ENCODE measurements at regions not wholly inside any gene's neighbourhood (a gene's known extent, or its start where the extent isn't known, plus 50 kb on each side); places are given as distances from the start of the nearest gene placed in this dataset.

DNA sequence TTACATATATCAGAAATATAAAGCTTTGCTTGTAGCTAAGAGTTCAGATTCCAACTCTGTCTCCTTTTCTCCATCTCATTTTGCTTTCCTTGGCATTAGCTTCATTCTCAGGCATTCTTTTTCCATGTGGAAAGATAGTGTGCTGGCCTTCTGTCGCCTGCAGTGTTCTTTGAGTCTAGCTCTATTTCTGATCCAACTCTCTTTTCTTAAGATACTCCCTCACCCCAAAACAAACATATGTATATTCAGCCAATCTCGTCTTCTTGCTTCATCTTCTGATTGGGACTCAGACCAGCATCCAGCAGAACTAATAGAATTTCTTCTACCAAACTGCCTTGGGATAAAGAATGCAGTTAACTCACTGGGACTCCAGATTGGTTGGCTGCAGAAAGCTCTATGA lies 532.2 kb downstream of the MID1IP1 start:
- Histone ChIP-seq H3K9me3 (ENCODE audit: control insufficient read depth, low read length) (no peaks in the 10 kb centered on the region), H3K4me1 (ENCODE audit: control insufficient read depth, insufficient read depth, low read length, poor library complexity, severe bottlenecking) (peaks cover 13% of the 10 kb centered on the region), H3K27ac (ENCODE audit: insufficient read depth, low read length, poor library complexity, severe bottlenecking) (no peak overlapping the region), H3K36me3 (ENCODE audit: control insufficient read depth, insufficient read depth, low read length) (no peaks in the 10 kb centered on the region), H3K27me3 (replicated peaks; ENCODE audit: control insufficient read depth, insufficient read depth, low read length, poor library complexity, severe bottlenecking) (no peaks in the 10 kb centered on the region), H3K4me3 (ENCODE audit: insufficient read depth, low read depth, low read length, poor library complexity, severe bottlenecking) (no peak overlapping the region)
- no peak for DNase-seq

DNA sequence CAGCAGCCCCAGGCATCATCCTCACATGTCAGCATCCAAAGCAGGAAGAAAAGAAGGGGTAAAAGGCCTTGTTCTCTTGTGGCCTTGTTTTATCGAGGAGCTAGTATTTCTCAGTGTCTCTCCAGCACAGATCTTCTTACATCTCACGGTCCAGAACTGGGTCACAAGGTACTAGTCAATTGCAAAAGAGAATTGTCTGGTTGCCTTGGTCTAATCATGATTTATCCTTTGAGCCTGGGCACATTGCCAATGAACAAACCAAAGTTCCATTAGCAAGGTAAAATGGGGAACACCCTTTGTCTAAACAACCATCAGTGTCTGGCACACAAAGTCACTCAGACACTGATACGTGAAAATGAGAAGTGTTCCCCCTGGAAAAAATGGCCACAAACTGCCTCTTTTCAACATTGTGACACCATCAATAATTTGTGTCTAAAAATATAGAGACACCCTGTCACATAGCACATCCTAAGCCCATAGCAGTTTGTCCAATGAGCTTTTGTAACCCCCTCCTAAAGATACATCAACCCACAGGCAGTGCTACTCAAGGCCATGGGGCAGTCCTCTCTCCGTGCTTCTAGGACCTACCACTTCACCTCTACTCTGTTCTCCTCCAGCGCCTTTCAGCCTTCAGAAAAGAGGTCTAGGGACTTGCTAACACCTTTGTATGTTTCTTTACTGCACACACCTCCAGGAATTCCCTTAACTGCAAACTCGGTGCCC lies 534.4 kb downstream of the MID1IP1 start:
- no peak overlapping the region for H3K27ac ChIP-seq (ENCODE audit: insufficient read depth, low read length, poor library complexity, severe bottlenecking)

DNA sequence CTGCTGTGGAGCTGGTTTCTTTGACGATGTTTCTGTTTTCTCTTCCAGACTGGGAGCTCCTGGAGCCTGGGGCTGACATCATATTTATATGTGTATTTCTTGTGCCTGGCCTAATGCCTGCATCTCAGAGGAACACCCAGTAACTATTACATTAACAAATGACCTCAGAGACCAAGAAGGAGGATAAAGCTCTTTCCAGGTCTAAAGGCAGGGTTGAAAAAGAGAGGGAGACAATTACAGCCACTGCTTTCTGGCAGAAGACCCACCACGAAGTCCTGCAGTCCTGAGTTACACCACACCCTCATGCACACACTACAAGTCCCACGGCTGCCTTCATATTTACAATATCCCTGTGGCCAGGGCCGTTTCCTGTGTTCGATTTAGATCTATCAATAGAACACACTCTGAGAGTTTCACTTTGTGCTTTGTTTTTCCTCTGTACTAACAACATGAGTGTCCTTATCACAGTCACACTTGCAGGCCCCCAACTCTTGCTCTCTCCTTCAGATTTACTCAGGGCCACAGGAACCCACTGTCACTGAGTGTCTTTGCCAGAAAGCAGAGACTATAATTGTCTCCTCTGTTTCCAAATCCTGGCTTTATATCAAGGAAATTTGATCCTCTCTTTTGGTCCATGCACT lies 535.5 kb downstream of the MID1IP1 start:
- Histone ChIP-seq H3K4me1 (ENCODE audit: control insufficient read depth, insufficient read depth, low read length, poor library complexity, severe bottlenecking) (peaks cover 13% of the 10 kb centered on the region), H3K36me3 (ENCODE audit: control insufficient read depth, insufficient read depth, low read length) (no peaks in the 10 kb centered on the region), H3K4me3 (ENCODE audit: insufficient read depth, low read depth, low read length, poor library complexity, severe bottlenecking) (no peak overlapping the region), H3K27me3 (replicated peaks; ENCODE audit: control insufficient read depth, insufficient read depth, low read length, poor library complexity, severe bottlenecking) (no peaks in the 10 kb centered on the region), H3K9me3 (ENCODE audit: control insufficient read depth, low read length) (no peaks in the 10 kb centered on the region), H3K27ac (ENCODE audit: insufficient read depth, low read length, poor library complexity, severe bottlenecking) (peak overlapping the region; percentile 31)
- DNase-seq = no peak

More for the DNA sequence above, 534.4 kb downstream of the MID1IP1 start:
- H3K36me3 ChIP-seq (ENCODE audit: control insufficient read depth, insufficient read depth, low read length) = no peaks in the 10 kb centered on the region
- H3K9me3 ChIP-seq (ENCODE audit: control insufficient read depth, low read length) = no peaks in the 10 kb centered on the region
- DNase-seq = no peak
- H3K4me3 ChIP-seq (ENCODE audit: insufficient read depth, low read depth, low read length, poor library complexity, severe bottlenecking) = no peak overlapping the region
- H3K4me1 ChIP-seq (ENCODE audit: control insufficient read depth, insufficient read depth, low read length, poor library complexity, severe bottlenecking) = peaks cover 13% of the 10 kb centered on the region
- H3K27me3 ChIP-seq (replicated peaks; ENCODE audit: control insufficient read depth, insufficient read depth, low read length, poor library complexity, severe bottlenecking) = no peaks in the 10 kb centered on the region

DNA sequence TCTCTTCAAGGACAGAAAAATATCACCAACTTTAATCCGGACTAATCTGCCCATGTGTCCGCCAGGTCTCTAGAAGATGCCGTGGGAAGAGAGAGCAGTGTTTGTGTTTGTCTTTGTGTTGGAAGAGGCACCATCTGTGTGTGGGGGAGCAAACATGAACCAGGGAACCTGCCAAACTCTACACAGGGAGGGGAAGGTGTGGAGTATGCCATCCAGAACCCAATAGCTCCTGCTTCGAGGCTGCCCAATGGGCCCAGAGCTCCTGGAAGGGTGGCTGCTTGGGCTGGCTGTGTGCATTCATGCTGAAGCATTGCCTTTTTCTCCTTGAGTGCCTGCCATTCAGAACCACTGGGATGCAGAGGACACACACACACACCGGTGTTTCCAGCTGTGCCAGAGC lies 536.2 kb downstream of the MID1IP1 start:
- Histone ChIP-seq H3K4me3 (ENCODE audit: insufficient read depth, low read depth, low read length, poor library complexity, severe bottlenecking) (no peak overlapping the region), H3K27me3 (replicated peaks; ENCODE audit: control insufficient read depth, insufficient read depth, low read length, poor library complexity, severe bottlenecking) (no peaks in the 10 kb centered on the region), H3K9me3 (ENCODE audit: control insufficient read depth, low read length) (no peaks in the 10 kb centered on the region), H3K36me3 (ENCODE audit: control insufficient read depth, insufficient read depth, low read length) (no peaks in the 10 kb centered on the region), H3K27ac (ENCODE audit: insufficient read depth, low read length, poor library complexity, severe bottlenecking) (peak overlapping the region; percentile 22), H3K4me1 (ENCODE audit: control insufficient read depth, insufficient read depth, low read length, poor library complexity, severe bottlenecking) (peaks cover 13% of the 10 kb centered on the region)
- no peak for DNase-seq

DNA sequence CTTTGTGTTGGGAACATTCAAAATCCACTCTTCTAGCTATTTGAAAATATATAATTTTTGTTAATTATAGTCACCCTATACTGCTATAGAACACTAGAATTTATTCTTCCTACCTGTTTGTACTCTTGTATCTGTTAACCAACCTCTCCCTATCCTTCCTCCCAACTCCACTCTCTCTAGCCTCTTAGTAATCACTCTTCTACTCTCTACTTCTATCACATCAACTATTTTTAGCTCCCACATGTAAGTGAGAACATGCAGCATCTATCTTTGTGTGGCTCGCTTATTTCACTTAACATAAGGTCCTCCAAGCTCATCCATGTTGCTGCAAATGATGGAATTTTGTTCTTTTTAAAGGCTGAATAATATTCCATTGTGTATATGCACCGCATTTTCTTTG lies 537.3 kb downstream of the MID1IP1 start:
- DNase-seq = no peak
- Histone ChIP-seq H3K27ac (ENCODE audit: insufficient read depth, low read length, poor library complexity, severe bottlenecking) (no peak overlapping the region), H3K27me3 (replicated peaks; ENCODE audit: control insufficient read depth, insufficient read depth, low read length, poor library complexity, severe bottlenecking) (no peaks in the 10 kb centered on the region), H3K9me3 (ENCODE audit: control insufficient read depth, low read length) (no peaks in the 10 kb centered on the region), H3K4me3 (ENCODE audit: insufficient read depth, low read depth, low read length, poor library complexity, severe bottlenecking) (no peak overlapping the region), H3K4me1 (ENCODE audit: control insufficient read depth, insufficient read depth, low read length, poor library complexity, severe bottlenecking) (peaks cover 13% of the 10 kb centered on the region), H3K36me3 (ENCODE audit: control insufficient read depth, insufficient read depth, low read length) (no peaks in the 10 kb centered on the region)

DNA sequence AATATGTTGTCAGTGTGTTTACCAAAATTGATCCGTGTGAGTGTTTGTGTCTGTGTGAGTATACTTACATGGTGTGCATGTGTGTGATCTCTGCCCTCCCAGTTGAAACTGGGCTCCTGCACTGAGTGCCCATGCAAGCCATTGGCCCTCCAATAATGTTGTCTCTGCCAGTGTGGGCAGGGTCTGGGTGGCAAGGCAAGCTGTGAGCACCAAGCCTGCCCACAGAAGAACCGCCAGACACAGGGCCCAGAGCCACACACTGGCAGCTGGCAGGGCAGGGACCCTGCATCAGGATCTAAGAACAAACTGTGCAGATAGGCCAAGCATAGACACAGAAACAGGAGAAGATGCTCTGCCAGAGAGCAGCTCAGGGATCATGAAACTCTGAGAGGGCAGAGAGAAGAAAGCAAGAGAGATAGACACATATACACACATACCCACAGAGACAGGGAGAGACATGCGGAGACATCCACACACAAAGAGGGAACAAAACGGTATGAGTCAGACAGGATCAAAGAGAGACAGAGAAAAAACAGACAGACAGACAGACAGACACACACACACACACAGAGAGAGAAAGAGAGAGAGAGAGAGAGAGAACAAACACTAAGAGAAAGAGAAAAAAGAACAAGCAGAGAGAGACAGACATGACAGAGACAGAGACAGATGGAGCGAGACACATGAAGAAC lies 555.0 kb downstream of the MID1IP1 start:
- H3K27ac ChIP-seq (ENCODE audit: insufficient read depth, low read length, poor library complexity, severe bottlenecking) = no peak overlapping the region
- H3K27me3 ChIP-seq (replicated peaks; ENCODE audit: control insufficient read depth, insufficient read depth, low read length, poor library complexity, severe bottlenecking) = no peaks in the 10 kb centered on the region
- no peaks in the 10 kb centered on the region for H3K36me3 ChIP-seq (ENCODE audit: control insufficient read depth, insufficient read depth, low read length)
- no peak for DNase-seq
- no peak overlapping the region for H3K4me3 ChIP-seq (ENCODE audit: insufficient read depth, low read depth, low read length, poor library complexity, severe bottlenecking)
- H3K4me1 ChIP-seq (ENCODE audit: control insufficient read depth, insufficient read depth, low read length, poor library complexity, severe bottlenecking) = no peaks in the 10 kb centered on the region
- no peaks in the 10 kb centered on the region for H3K9me3 ChIP-seq (ENCODE audit: control insufficient read depth, low read length)

DNA sequence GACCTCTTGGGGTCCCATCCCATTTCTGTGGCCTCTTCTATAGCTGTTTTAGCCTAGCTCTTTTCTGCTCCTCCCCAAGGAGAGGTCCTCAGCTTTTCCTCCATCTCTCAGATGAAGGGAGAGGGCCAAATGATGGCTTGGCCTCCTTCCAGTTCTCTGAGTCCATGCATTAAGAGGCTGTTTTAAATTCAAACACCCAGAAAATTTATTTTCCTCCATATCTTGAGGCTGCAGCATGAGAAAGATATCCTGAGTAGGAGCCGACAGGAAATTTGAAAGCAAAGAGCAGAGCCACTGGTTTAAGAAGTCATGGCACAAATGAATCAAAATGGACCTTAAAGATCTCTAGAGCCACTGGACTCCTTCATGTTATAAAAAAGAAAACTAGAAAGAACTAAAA lies 558.8 kb downstream of the MID1IP1 start:
- Histone ChIP-seq H3K4me3 (ENCODE audit: insufficient read depth, low read depth, low read length, poor library complexity, severe bottlenecking) (no peak overlapping the region), H3K9me3 (ENCODE audit: control insufficient read depth, low read length) (no peaks in the 10 kb centered on the region), H3K36me3 (ENCODE audit: control insufficient read depth, insufficient read depth, low read length) (no peaks in the 10 kb centered on the region), H3K27me3 (replicated peaks; ENCODE audit: control insufficient read depth, insufficient read depth, low read length, poor library complexity, severe bottlenecking) (no peaks in the 10 kb centered on the region), H3K4me1 (ENCODE audit: control insufficient read depth, insufficient read depth, low read length, poor library complexity, severe bottlenecking) (no peaks in the 10 kb centered on the region), H3K27ac (ENCODE audit: insufficient read depth, low read length, poor library complexity, severe bottlenecking) (no peak overlapping the region)
- DNase-seq = no peak

DNA sequence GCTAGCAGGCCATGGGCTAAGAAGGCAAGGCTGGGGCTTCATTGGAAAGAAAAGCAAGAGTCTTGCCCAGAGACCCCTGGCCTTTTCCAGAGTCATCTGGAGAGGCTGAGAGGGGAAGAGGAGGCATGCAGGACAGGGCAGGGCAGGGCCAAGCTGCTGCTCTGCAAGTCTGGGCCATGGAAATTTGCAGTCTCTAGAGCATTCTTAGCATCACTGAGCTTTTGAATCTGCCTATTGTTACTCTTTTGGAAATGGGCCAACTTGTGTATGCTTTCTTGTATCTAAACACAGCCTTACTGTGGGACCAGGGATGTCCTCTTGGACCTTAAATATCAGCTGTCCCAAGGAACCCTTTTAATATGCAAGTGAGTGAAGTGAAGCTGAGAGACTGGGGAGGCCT lies 560.5 kb downstream of the MID1IP1 start:
- H3K4me3 ChIP-seq (ENCODE audit: insufficient read depth, low read depth, low read length, poor library complexity, severe bottlenecking) = no peak overlapping the region

DNA sequence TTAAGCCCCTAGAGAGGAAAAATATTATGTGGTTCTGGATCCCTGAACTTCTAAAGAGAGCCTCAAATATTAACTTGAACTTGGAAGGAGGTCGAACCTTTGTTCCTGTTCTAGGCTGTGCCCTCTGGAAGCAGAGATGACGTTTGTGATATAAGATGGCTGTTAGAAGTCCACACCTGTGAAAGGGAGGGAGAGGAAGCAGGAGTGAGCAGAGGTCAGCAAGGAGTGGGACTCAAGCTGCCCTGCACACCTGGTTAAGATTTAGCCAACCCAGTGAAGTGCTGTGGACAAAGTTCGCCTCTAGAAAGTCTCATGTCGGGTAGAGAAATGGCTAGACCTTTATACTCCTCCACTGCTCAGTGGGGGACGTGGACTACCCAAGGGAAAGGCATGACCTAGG lies 566.2 kb downstream of the MID1IP1 start:
- DNase-seq = no peak
- H3K4me1 ChIP-seq (ENCODE audit: control insufficient read depth, insufficient read depth, low read length, poor library complexity, severe bottlenecking) = no peaks in the 10 kb centered on the region
- no peak overlapping the region for H3K27ac ChIP-seq (ENCODE audit: insufficient read depth, low read length, poor library complexity, severe bottlenecking)
- no peaks in the 10 kb centered on the region for H3K36me3 ChIP-seq (ENCODE audit: control insufficient read depth, insufficient read depth, low read length)
- H3K27me3 ChIP-seq (replicated peaks; ENCODE audit: control insufficient read depth, insufficient read depth, low read length, poor library complexity, severe bottlenecking) = no peaks in the 10 kb centered on the region
- no peaks in the 10 kb centered on the region for H3K9me3 ChIP-seq (ENCODE audit: control insufficient read depth, low read length)
- no peak overlapping the region for H3K4me3 ChIP-seq (ENCODE audit: insufficient read depth, low read depth, low read length, poor library complexity, severe bottlenecking)

More for the DNA sequence above, 560.5 kb downstream of the MID1IP1 start:
- no peaks in the 10 kb centered on the region for H3K9me3 ChIP-seq (ENCODE audit: control insufficient read depth, low read length)
- H3K27ac ChIP-seq (ENCODE audit: insufficient read depth, low read length, poor library complexity, severe bottlenecking) = no peak overlapping the region
- no peaks in the 10 kb centered on the region for H3K36me3 ChIP-seq (ENCODE audit: control insufficient read depth, insufficient read depth, low read length)
- no peaks in the 10 kb centered on the region for H3K27me3 ChIP-seq (replicated peaks; ENCODE audit: control insufficient read depth, insufficient read depth, low read length, poor library complexity, severe bottlenecking)
- no peak for DNase-seq
- H3K4me1 ChIP-seq (ENCODE audit: control insufficient read depth, insufficient read depth, low read length, poor library complexity, severe bottlenecking) = no peaks in the 10 kb centered on the region

DNA sequence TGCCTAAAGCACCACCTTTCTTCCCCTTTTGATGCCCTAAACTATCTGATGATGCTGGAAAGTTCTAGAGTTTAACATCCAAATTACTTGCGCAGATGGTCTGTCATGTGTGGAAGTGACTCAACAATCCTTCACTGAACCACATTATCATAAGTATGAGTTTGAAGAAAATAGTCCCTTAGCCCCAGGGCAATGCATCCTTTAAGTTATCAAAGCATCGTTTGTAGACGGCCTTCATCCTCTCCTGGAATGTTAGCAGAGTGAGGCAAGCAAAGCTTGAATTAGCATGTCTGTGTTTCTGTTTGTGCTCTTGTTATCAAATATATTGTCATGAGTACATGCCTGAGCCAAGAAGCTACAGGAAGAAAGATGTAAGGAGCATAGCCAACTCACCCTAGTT lies 570.9 kb downstream of the MID1IP1 start:
- H3K27me3 ChIP-seq (replicated peaks; ENCODE audit: control insufficient read depth, insufficient read depth, low read length, poor library complexity, severe bottlenecking) = no peaks in the 10 kb centered on the region
- H3K27ac ChIP-seq (ENCODE audit: insufficient read depth, low read length, poor library complexity, severe bottlenecking) = no peak overlapping the region
- no peaks in the 10 kb centered on the region for H3K9me3 ChIP-seq (ENCODE audit: control insufficient read depth, low read length)
- no peaks in the 10 kb centered on the region for H3K4me1 ChIP-seq (ENCODE audit: control insufficient read depth, insufficient read depth, low read length, poor library complexity, severe bottlenecking)
- no peak for DNase-seq
- no peaks in the 10 kb centered on the region for H3K36me3 ChIP-seq (ENCODE audit: control insufficient read depth, insufficient read depth, low read length)
- no peak overlapping the region for H3K4me3 ChIP-seq (ENCODE audit: insufficient read depth, low read depth, low read length, poor library complexity, severe bottlenecking)
